Iris pigment epithelial cell (primary cell): ENCODE measurements at regions not wholly inside any gene's neighbourhood (a gene's known extent, or its start where the extent isn't known, plus 50 kb on each side); places are given as distances from the start of the nearest gene placed in this dataset.
"Not testable (repeated sequence)": the region's sequence is repeated elsewhere in the genome, so short reads cannot be mapped to it uniquely, and the experiment has no call there.

Experiments
- DNase-seq: peaks from one replicate; pipeline ENCODE4 v3.0.0-alpha.2; 2011; ENCODE audit warnings: low read depth

DNA sequence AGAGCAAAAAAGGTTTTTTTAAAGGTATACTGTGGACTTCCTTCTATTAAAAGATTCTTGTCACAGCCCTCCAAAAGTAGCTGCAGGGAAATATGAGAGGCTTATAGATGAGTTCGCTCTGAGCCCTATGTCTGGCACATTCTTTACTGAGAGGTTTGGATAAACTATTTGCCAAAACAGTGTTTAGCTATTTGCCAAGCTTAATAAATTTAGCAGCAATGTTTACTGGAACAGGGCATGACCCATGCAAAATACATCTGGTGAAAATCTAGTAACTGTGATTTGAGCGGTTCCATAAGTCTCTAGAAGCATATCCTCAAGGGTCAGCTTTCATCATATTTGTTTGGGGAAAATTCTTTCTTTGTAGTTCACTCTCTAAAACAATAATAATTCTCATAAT is 1696.7 kb upstream of the PIK3C3 start:
- peak; percentile 4 for DNase-seq

DNA sequence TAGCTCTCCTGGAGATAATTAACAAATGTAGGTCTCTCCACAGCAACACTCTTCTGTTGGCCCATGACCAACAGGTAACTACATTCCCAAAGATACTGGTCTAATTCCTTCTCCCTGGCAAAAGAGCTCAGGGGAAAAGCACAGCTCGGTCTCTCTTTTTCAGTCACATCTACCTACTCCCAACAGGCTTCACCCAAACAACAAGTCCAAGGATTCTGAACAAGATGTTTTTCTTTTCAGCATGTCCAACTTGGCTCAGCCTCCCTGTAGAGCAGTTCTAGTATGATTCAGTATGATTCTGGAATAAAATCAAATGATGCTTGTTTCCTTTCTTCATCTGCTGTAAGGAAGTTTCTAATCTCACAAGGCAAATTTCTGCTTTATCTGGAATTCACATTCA is 1704.8 kb upstream of the PIK3C3 start:
- no peak for DNase-seq

DNA sequence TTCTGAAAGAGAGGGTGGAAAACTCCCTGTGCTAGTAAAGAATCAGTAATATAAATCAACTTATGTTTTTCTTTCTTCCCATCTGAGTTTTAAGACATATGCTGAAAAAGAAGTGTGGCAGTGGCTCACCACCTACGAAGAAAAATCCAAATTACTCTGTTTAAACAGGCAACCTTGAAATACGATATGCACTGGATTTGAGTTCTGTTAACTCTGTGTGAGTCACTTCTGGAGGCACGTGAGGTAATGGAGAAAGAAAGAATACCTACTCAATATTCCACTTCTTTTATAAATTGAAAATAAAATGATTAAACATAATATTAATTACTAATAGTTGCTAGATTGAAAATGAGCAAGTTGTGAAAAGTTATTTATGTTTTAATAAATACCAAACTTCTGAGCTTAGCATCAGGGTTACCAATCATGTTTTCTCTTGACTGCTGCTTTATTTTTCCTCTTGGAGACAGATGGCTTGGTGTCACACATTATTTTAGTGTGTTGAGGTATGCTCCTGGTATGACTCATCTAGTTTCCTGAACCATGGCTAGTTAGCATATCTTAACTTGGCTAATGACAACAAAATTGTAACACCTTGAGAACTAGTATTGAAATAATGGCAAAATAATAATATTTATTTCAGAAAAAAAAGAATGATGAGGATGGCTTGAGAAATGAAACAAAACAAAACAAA is 1705.5 kb upstream of the PIK3C3 start:
- DNase-seq: peak; percentile 38

DNA sequence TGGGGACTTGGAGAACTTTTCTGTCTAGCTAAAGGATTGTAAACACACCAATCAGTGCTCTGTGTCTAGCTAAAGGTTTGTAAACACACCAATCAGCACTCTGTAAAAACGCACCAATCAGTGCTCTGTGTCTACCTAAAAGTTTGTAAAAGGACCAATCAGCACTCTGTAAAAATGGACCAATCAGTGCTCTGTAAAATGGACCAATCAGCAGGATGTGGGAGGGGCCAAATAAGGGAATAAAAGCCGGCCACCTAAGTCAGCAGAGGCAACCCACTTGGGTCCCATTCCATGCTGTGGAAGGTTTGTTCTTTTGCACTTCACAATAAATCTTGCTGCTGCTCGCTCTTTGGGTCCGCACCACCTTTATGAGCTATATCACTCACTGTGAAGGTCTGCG is 1709.4 kb upstream of the PIK3C3 start:
- DNase-seq: not testable (repeated sequence)

DNA sequence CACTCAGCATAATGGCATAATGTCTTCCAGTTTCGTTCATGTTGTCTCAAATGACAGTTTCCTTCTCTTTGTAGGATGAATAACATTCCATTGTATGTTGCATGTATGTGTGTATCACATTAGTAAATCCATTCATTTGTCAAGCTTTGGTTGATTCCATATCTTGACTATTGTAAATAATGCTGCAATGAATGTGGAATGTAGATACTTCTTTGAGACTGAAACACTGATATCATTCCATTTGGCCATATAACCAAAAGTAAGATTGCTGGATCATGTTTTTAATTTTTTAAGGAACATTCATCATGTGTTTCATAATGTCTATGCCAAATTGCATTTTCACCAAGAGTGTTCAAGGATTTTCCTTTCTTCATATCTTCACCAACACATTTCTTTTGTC is 1711.4 kb upstream of the PIK3C3 start:
- peak; percentile 10 for DNase-seq

DNA sequence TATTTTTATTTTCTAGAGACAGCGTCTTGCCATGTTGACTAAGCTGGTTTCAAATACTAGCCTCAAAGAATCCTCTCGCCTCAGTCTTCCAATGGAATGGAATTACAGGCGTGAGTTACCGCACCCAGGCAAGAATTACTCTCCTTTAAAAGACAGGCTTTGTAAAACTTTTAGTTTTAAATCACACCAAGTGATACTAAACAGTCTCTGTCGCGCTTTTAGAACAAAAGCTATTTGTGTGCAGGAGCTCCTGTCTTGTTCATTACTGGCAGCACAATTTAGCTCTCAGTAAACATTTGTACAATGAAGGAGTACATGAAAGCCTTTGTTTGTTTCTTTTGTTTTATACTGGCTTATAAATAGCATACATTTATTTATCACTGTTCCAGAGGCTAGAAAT is 1719.2 kb upstream of the PIK3C3 start:
- no peak for DNase-seq

DNA sequence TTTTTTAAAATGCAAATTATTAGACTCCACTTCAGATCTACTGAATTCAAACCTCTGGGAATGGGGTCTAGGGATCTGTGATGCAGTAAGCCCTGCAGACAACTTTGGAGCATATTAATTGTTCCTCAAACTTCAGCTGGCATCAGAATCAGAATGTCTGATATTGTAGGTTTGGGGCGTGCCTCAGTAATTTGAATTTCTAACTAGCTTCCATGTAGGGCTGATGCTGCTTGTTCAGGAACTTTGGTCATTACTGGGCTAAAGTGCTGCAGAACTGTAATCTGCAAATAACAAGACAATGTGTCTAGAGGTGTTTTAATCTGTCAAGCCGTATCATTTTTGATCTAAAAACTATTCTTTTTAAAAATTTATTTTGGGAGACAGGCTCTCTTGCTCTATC is 1719.7 kb upstream of the PIK3C3 start:
- no peak for DNase-seq

DNA sequence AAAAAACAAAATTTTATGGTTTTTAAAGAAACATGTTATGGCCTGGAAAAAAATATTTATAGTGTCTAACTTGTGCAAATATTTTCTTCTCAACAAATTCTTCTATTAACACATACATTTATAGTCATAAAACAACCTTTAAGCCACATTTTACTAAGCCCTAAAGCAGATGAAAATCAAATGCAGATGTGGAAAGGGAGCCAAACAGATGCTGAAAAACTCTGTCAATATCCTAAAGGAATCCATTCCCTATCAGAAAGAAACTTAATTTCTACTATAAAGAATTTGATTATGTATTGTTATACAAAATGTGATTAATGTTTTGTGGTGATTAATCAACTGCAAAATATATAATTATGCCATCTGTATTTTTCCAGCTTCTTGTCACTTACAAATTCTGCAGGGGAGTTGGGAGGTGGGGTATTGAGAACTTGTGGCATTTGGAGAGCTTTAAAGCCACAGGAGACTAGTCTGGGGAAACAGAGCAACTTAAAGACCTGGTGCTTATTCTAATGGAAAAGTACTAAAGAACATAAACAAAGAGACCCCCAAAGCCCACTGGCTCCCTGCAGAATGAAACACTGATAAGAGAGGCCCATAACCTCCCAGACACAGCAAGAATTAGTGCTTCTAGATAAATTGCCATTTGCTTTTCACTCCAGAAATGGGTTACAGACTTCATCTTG is 1721.0 kb upstream of the PIK3C3 start:
- no peak for DNase-seq

DNA sequence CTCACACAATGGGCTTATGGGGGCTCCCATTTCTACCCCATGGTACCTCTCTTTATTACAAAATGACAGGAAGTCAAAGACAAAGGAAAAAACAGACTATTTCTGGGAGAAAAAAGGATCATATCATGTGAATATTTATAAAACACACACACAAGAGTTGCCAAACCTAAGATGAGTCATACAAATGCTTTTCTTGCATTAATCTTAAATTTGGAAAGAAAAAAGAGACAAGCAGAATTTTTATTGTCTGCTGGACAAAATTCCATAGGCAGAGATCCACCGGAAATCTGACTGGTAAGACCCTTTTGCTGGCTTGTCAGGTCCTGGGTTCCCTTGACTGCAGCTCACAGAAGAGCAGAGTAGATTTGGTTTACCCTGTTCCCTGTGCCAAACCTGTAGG is 1732.3 kb upstream of the PIK3C3 start:
- DNase-seq: peak; percentile 38

DNA sequence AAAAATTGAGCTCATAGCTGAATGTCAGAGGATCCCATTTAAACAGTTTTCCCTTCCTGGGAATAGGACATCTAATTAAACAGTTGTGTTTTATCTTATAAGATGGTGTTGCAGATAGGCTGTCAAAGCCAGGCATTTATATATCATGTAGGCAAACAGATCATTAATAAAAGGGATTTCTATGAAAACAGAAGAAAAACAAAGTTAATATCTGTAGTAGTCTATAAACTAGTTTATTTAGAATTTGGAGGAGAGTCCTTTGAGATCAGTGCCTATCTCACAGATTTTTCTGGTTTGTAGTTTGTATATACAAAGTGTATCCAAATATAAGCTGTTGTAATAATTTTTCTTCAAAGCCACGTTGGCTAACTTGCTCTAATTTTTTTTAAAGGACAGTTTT is 1738.2 kb upstream of the PIK3C3 start:
- no peak for DNase-seq

DNA sequence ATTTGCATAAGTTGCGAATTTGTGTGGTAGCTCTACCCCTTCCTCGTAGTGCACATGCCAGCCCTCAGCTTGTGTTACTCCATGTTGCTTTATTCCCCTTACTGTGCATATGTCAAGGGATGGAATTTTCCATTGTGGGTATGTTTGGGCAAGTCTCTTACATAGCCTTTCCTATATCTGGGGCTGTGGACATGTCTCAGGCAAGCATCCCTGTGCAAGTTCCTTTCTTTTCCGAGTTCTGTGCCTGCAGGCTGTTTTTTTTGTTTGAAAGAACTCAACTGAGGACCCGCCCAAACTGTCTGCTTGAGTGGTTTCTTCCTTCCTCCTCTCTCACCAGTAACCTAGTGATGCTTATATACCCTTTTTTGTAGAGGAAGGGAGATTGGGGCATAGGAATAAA is 1739.1 kb upstream of the PIK3C3 start:
- DNase-seq: no peak

DNA sequence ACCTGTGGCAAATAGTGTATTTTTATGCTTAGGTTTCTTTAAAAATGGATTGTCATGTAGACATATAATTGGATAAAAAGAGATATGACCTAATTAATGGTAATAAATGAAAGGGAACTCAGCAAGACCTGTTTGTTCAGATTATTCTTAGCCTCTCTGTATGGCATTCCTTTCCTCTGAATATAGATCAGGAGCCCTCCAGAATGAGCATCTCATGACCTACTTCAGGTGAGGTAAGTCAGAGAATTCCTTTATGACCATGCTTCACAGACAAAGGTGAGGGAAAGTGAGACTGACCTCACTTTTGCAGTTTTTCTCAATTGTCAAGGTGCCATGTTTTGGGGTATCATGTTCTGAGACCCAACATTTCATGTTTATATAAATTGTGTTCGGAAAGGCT is 1744.3 kb upstream of the PIK3C3 start:
- no peak for DNase-seq

DNA sequence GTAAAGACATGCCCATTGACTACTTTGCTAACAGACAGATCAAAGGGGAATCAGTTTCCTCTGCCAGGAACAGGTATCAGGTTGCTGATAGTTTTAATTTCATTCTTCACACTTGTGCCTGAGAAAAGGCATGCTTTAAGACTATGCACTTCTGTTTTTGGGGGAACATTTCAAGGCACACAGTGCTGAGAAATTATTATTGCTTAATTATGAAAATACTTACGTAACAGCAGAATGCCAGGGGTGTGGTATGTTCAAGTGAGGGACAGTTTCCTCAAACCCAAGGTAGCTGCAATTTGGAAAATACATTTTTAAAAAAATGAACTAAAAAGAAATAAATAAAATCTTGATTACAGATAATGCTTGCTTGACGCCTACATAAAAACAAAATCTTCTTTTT is 1746.1 kb upstream of the PIK3C3 start:
- DNase-seq: no peak

DNA sequence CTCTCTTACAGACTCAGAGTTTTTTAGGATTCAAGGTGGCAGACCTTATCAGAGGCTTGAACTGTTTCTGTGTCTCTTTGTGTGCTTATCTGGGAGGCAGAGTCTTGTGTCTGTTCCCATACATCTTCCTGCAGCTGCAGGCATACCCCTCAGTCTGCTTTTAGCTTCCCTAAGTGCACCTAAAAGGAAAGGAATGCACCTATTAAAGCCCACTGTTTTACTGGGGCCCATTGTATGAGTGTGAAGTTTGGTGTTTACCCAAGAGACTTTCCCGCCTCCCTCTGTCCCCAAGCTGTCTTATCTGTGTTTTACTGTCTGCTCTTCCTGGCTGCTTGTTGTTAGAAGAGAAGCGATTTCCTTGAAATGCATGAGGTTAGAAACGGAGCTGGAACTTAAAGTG is 1757.3 kb upstream of the PIK3C3 start:
- no peak for DNase-seq

DNA sequence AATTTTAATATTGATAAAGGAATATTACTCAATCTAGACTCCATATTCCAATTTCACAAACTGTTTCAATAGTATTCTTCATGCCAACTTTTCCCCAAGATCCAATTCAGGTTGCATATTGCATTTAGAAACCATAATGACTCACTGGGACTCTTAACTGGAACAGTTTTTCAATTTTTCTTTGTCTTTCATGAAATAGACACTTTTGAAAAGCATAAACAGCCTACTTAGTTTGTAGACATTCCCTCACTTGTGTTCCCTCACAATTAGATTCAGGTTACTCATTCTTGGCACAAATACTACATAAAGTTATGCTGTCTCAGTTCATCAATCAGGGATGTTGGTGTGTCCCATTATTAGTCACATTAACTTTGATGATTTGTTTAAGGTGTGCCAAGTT is 1768.4 kb upstream of the PIK3C3 start:
- DNase-seq: no peak

DNA sequence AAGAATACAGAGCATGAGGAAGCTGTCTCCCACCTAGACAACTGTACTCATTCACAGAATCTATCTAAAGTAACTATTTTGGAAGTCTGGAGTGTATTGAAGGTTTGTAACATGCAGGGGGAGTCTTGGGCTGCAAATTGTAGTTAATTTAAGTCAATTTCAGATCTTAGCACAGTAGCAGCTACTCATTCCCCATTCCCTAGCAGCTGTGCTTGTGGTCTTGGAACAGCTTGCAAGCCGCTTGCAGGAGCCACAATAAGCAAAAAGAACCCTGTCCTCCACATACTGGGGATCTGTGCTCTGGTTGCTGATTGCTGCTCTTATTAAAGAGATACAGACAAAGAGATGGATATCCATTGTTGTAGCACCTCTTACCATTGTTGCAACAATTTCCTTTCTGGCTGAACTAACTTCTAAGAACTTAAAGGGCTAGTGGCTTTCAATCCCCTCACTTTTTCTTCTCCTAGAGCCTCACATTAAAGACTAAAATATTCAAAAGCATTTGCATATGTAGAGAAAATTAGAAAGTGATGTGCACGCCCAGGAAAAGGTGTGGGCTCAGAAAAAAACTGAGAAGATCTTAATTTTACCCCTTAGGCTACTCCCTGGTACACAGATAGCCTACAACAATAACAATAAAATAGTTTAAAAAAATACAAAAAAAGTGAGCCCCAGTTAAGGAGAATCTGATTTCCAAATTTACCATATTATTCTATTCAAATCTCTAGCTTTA is 1775.1 kb upstream of the PIK3C3 start:
- DNase-seq: peak; percentile 5

DNA sequence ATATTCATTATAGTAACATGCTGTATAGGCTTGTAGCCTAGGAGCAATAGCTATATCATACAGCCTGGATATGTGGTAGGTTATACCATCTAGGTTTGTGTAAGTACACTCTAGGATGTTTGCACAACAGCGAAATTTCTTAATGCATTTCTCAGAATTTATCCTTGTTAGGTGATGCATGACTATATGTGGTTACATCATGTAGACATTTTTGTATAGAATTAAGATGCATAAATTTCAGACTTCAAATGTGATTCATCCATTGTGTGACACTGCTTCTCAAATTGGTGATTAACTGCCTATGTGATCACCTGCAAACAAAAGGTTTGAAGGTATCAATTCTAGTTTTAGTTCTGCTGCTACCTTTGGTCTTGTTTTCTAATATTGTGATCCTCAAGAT is 1787.0 kb upstream of the PIK3C3 start:
- DNase-seq: no peak

DNA sequence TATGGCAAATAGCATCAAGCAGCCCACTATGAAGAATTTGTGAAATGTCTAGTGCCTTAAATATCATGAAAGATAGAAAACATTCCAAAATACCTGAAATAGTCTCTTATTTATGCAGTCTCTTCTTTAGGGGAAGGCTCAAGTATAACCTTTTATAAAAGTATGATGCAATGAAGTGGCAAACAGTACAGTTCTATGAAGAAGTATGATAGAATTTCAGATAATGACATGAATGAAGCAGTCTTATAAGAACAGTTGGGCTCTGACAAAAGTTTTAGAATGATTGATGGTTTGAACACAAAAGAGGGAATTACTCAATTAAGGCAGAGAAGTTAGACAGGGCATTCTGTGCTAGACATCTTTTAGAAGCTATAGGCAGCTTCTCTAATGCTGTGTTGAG is 1791.8 kb upstream of the PIK3C3 start:
- DNase-seq: no peak

DNA sequence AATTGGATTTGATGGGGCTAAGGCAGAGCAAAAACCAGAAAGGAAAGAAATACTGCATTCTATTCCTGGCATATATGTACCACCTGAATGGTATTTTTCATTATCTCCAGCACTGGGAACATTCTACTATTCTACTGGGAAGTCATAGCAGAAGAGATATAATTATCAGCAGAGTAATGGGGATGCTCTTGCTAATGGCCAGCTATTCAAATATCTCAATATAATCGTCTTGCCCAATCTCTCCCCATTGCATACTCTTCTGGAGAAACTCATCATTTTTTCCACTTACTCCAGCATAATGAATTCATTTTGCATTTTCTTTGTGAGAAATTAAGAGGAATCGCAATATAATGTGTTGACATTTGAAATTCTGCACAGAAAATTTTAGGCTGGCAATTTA is 1794.7 kb upstream of the PIK3C3 start:
- DNase-seq: no peak

DNA sequence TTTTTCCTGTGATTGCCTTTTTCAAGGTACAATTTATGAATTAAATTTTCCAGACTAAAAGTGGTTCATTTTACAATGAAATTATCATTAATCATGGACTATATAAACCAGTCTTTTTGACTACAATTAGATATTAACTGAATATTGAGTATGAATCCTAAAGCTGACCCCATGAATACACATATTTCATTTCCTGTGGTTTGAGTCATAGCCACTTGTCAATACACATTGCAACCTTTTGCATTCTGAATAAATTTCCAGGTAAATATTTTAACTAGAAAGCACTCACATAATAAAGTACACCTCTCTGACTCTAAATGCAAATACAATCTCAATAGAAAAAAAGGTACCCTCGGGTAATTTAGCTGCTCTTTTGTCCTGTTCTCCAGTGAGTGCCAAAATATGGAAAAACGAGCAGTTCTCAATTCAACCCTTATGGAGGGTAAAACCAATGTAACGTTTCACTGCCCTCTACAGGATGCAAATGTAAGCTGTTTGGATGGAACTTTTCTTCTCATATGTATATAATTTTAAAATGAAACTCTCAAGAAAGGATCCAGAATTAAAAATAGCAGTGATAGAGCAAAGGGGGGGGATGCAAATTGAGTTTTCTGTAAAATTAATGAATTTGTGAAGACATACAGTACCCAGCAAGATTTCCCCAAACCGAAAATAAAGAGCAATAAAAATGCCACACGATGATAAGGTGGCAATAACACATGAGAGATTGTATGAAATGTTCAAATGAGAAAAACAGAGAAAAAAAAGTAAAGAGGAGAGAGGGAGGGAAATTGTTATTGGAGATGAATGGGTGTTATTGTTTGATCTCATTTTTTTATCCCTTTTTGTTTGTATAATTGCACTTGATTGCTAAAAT is 1795.7 kb upstream of the PIK3C3 start:
- peak; percentile 72 for DNase-seq

DNA sequence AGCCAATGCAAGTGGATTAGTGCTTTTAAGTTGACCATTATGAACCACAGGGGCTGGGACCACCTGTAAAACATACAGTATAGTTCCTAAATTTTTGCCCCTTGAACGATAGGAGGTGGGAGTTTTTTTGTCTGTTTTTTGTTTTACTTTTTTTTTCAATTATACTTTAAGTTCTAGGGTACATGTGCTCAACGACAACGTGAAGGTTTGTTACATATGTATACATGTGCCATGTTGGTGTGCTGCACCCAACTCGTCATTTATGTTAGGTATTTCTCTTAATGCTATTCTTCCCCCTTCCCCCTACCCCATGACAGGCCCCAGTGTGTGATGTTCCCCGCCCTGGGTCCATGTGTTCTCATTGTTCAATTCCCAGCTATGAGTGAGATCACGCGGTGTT is 1797.9 kb upstream of the PIK3C3 start:
- DNase-seq: no peak

DNA sequence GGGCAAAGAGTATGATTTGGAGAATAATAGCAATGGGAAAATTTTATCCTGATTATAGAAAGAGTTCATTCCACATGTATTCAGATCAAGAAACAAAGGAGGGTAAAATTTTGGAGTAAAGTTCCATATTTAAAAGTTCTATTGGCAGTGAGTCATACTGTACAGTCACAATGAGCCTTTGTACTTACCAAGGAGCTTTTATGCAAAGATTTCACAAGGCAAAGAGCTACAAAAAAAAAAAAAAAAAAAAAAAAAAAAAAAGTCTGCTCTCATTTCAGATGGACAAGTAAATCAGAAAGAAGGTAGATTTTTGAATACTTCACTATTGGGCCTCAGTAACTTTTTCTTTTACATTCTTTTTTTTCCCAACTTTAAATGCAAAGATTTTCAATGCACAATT is 1802.2 kb upstream of the PIK3C3 start:
- DNase-seq: peak; percentile 36
